ENCODE measurements at regions not wholly inside any gene's neighbourhood (a gene's known extent, or its start where the extent isn't known, plus 50 kb on each side); places are given as distances from the start of the nearest gene placed in this dataset.

- Histone ChIP-seq H3K4me2 (ENCODE audit: low read depth, low read length, poor library complexity, severe bottlenecking) (no peak overlapping the region), H3K9ac (ENCODE audit: low read length) (no peak overlapping the region), H3K9me2 (replicated peaks; ENCODE audit: insufficient read depth, low read length) (no peaks in the 10 kb centered on the region), H3K27me3 (ENCODE audit: low read length) (no peaks in the 10 kb centered on the region), H3F3A (ENCODE audit: insufficient read depth) (no peaks in the 10 kb centered on the region), H3K4me3 (ENCODE audit: insufficient read depth, low read length, poor library complexity, severe bottlenecking) (no peak overlapping the region), H2AFZ (ENCODE audit: low read depth, low read length, severe bottlenecking) (no peak overlapping the region), H4K20me1 (ENCODE audit: low read depth, low read length) (no peaks in the 10 kb centered on the region), H3K9me3 (ENCODE audit: insufficient read depth, low read length) (no peaks in the 10 kb centered on the region), H3K79me2 (ENCODE audit: insufficient read depth, low read length) (no peaks in the 10 kb centered on the region), H3K27ac (ENCODE audit: low read depth, low read length) (no peak overlapping the region), H3K36me3 (ENCODE audit: low read length) (no peaks in the 10 kb centered on the region)
- TF ChIP-seq CTCF (IDR thresholded peaks at IDR 0.05; ENCODE audit: insufficient read depth, low read length, poor library complexity, severe bottlenecking) (no peak), EZH2phosphoT487 (conservative IDR thresholded peaks at IDR 0.05; ENCODE audit: low read length) (no peak)
Measured at GRCh38 chr3:66610562-66610909, 109.7 kb upstream of the LRIG1 start.

GRCh38 chr3:66615643-66616301 is 115.0 kb upstream of the LRIG1 start:
- no peak for TF ChIP-seq CTCF (IDR thresholded peaks at IDR 0.05; ENCODE audit: insufficient read depth, low read length, poor library complexity, severe bottlenecking)
- no peak for TF ChIP-seq EZH2phosphoT487 (conservative IDR thresholded peaks at IDR 0.05; ENCODE audit: low read length)
- Histone ChIP-seq H3K27me3 (ENCODE audit: low read length) (no peaks in the 10 kb centered on the region), H3K27ac (ENCODE audit: low read depth, low read length) (no peak overlapping the region), H4K20me1 (ENCODE audit: low read depth, low read length) (no peaks in the 10 kb centered on the region), H3K4me2 (ENCODE audit: low read depth, low read length, poor library complexity, severe bottlenecking) (no peak overlapping the region), H3K79me2 (ENCODE audit: insufficient read depth, low read length) (no peaks in the 10 kb centered on the region), H3K4me3 (ENCODE audit: insufficient read depth, low read length, poor library complexity, severe bottlenecking) (no peak overlapping the region), H3K9me3 (ENCODE audit: insufficient read depth, low read length) (no peaks in the 10 kb centered on the region), H3F3A (ENCODE audit: insufficient read depth) (no peaks in the 10 kb centered on the region), H3K9ac (ENCODE audit: low read length) (no peak overlapping the region), H3K9me2 (replicated peaks; ENCODE audit: insufficient read depth, low read length) (no peaks in the 10 kb centered on the region), H3K36me3 (ENCODE audit: low read length) (no peaks in the 10 kb centered on the region), H2AFZ (ENCODE audit: low read depth, low read length, severe bottlenecking) (no peak overlapping the region)

- Histone ChIP-seq H3F3A (ENCODE audit: insufficient read depth) (no peaks in the 10 kb centered on the region), H3K9ac (ENCODE audit: low read length) (no peak overlapping the region), H2AFZ (ENCODE audit: low read depth, low read length, severe bottlenecking) (no peak overlapping the region), H3K9me2 (replicated peaks; ENCODE audit: insufficient read depth, low read length) (no peaks in the 10 kb centered on the region), H3K27ac (ENCODE audit: low read depth, low read length) (no peak overlapping the region), H3K79me2 (ENCODE audit: insufficient read depth, low read length) (no peaks in the 10 kb centered on the region), H3K36me3 (ENCODE audit: low read length) (no peaks in the 10 kb centered on the region), H3K27me3 (ENCODE audit: low read length) (no peaks in the 10 kb centered on the region), H4K20me1 (ENCODE audit: low read depth, low read length) (no peaks in the 10 kb centered on the region), H3K4me3 (ENCODE audit: insufficient read depth, low read length, poor library complexity, severe bottlenecking) (no peak overlapping the region), H3K9me3 (ENCODE audit: insufficient read depth, low read length) (no peaks in the 10 kb centered on the region), H3K4me2 (ENCODE audit: low read depth, low read length, poor library complexity, severe bottlenecking) (no peak overlapping the region)
- TF ChIP-seq CTCF (IDR thresholded peaks at IDR 0.05; ENCODE audit: insufficient read depth, low read length, poor library complexity, severe bottlenecking) (no peak), EZH2phosphoT487 (conservative IDR thresholded peaks at IDR 0.05; ENCODE audit: low read length) (no peak)
Measured at GRCh38 chr3:66617351-66617750, 116.5 kb upstream of the LRIG1 start.

Measured in SU-DHL-6 (cell line).